PC-3 (cell line): ENCODE measurements at regions not wholly inside any gene's neighbourhood (a gene's known extent, or its start where the extent isn't known, plus 50 kb on each side); places are given as distances from the start of the nearest gene placed in this dataset.

Source experiments
- ATAC-seq: fragments of 200-7000 bp; cut with Tn5 transposase; 2 replicates; pipeline ENCODE4 v1.9.1; 2020; ENCODE audit warnings: mild to moderate bottlenecking, moderate library complexity
- BruUV-seq: library from RNA; stranded (reverse); fragments of 400-500 nt; replicated peaks from 2 replicates; lab custom pipeline; 2021; lab: Mats Ljungman, UMichigan
- CTCF ChIA-PET: fragments of 300-600 bp; sonication (Branson Sonifier 250); formaldehyde crosslinking; loops from one replicate; lab custom pipeline; 2022; ENCODE audit warnings: antibody characterized with exemption; lab: Charles Lee
- POLR2A ChIA-PET: fragments of 300-600 bp; sonication (Branson Sonifier 250); formaldehyde crosslinking; loops from one replicate; lab custom pipeline; 2022; ENCODE audit warnings: antibody characterized with exemption; ENCODE audit not compliant: unreplicated experiment; lab: Charles Lee
- DNase-seq: peaks from one replicate; pipeline ENCODE4 v3.0.0-alpha.2; 2015
- H2AFZ ChIP-seq: fragments of 300-600 bp; sonication (generic); 2 replicates; pipeline ENCODE4 v1.6.0; 2016; ENCODE audit warnings: antibody characterized with exemption, low read length
- H3F3A ChIP-seq: fragments of 300-600 bp; sonication (generic); one replicate; pipeline ENCODE4 v1.6.0; 2017; ENCODE audit warnings: antibody characterized with exemption, low read length, control low read depth, mild to moderate bottlenecking; ENCODE audit not compliant: unreplicated experiment
- H3K27ac ChIP-seq: fragments of 300-600 bp; sonication (generic); 2 replicates; pipeline ENCODE4 v1.5.1; 2016; ENCODE audit warnings: mild to moderate bottlenecking, low read length
- H3K27me3 ChIP-seq: fragments of 300-600 bp; sonication (generic); 2 replicates; pipeline ENCODE4 v1.6.1; 2016; ENCODE audit warnings: low read length, mixed read lengths
- H3K36me3 ChIP-seq: fragments of 300-600 bp; sonication (generic); 2 replicates; pipeline ENCODE4 v1.6.1; 2016; ENCODE audit warnings: low read depth, mixed run types, low read length, mixed read lengths
- H3K4me1 ChIP-seq: fragments of 300-600 bp; sonication (generic); 2 replicates; pipeline ENCODE4 v1.5.1; 2016; ENCODE audit warnings: low read length; ENCODE audit not compliant: insufficient read depth
- H3K4me2 ChIP-seq: fragments of 300-600 bp; sonication (generic); 2 replicates; pipeline ENCODE4 v1.6.0; 2016; ENCODE audit warnings: low read length
- H3K4me3 ChIP-seq: fragments of 300-600 bp; sonication (generic); 2 replicates; pipeline ENCODE4 v1.5.1; 2016; ENCODE audit warnings: mild to moderate bottlenecking, low read length, mixed read lengths
- H3K79me2 ChIP-seq: fragments of 300-600 bp; sonication (generic); 2 replicates; pipeline ENCODE4 v1.6.1; 2017; ENCODE audit warnings: low read length, mixed read lengths
- H3K9ac ChIP-seq: fragments of 300-600 bp; sonication (generic); 2 replicates; pipeline ENCODE4 v1.6.0; 2016; ENCODE audit warnings: mild to moderate bottlenecking, low read length
- H3K9me2 ChIP-seq: fragments of 300-600 bp; sonication (generic); replicated peaks from 2 replicates; pipeline ENCODE4 v1.6.1; 2016; ENCODE audit warnings: mixed run types, low read length, mixed read lengths
- H3K9me3 ChIP-seq: fragments of 300-600 bp; sonication (generic); 2 replicates; pipeline ENCODE4 v1.6.1; 2016; ENCODE audit warnings: low read length, mixed read lengths
- H4K20me1 ChIP-seq: fragments of 300-600 bp; sonication (generic); 2 replicates; pipeline ENCODE4 v1.6.1; 2016; ENCODE audit warnings: low read length, mixed read lengths
- EZH2 ChIP-seq: fragments of 300-600 bp; sonication (generic); IDR thresholded peaks from one replicate; pipeline ENCODE4 v1.6.1; 2017; ENCODE audit warnings: antibody characterized with exemption, mild to moderate bottlenecking, low read length; ENCODE audit not compliant: unreplicated experiment
- EZH2phosphoT487 ChIP-seq: fragments of 300-600 bp; sonication (generic); IDR thresholded peaks from 2 replicates; pipeline ENCODE4 v1.6.1; 2018; ENCODE audit warnings: mild to moderate bottlenecking, antibody characterized with exemption, low read length, borderline replicate concordance
- intact Hi-C: fragments of 100-400 bp; cut with micrococcal nuclease; formaldehyde crosslinking; loops from 2 replicates; pipeline ENCODE4 v1.9.0; 2023
- TF ChIP-seq, protein P1 (sequence below): fragments of 300-600 bp; sonication (generic); conservative IDR thresholded peaks from 2 replicates; pipeline ENCODE4 v1.5.1; 2017; ENCODE audit warnings: antibody characterized with exemption, low read depth, mild to moderate bottlenecking, low read length

DNA sequence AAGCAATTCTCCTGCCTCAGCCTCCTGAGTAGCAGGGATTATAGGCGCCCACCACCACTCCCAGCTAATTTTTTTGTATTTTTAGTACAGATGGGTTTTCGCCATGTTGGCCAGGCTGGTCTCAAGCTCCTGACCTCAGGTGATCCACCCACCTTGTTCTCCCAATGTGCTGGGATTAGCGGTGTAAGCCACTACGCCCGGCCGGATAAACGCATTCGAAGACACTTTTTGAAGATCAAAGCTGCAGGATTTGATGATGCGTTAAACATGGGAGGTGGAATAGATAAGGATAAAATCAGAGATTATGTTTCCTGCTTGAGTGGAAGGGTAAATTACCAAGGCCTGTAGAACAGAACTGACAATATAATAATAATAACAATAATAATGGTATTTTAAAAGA lies 389.4 kb upstream of the POU3F1 start:
- TF ChIP-seq, protein P1, sequence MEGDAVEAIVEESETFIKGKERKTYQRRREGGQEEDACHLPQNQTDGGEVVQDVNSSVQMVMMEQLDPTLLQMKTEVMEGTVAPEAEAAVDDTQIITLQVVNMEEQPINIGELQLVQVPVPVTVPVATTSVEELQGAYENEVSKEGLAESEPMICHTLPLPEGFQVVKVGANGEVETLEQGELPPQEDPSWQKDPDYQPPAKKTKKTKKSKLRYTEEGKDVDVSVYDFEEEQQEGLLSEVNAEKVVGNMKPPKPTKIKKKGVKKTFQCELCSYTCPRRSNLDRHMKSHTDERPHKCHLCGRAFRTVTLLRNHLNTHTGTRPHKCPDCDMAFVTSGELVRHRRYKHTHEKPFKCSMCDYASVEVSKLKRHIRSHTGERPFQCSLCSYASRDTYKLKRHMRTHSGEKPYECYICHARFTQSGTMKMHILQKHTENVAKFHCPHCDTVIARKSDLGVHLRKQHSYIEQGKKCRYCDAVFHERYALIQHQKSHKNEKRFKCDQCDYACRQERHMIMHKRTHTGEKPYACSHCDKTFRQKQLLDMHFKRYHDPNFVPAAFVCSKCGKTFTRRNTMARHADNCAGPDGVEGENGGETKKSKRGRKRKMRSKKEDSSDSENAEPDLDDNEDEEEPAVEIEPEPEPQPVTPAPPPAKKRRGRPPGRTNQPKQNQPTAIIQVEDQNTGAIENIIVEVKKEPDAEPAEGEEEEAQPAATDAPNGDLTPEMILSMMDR: no peak
- TF ChIP-seq EZH2 (no peak), EZH2phosphoT487 (no peak)
- ChIA-PET POLR2A (no interaction called here), CTCF (no interaction called here)
- Histone ChIP-seq H2AFZ (no peak overlapping the region), H3K9me2 (no peaks in the 10 kb centered on the region), H3K4me2 (no peak overlapping the region), H3K4me3 (no peak overlapping the region), H3K9ac (no peak overlapping the region), H3K9me3 (no peaks in the 10 kb centered on the region), H3K36me3 (no peaks in the 10 kb centered on the region), H3K27ac (no peak overlapping the region), H3K27me3 (peaks cover 71% of the 10 kb centered on the region), H3K4me1 (no peaks in the 10 kb centered on the region), H3K79me2 (no peaks in the 10 kb centered on the region), H4K20me1 (no peaks in the 10 kb centered on the region), H3F3A (no peaks in the 10 kb centered on the region)
- ATAC-seq (no peak), DNase-seq (no peak)
- BruUV-seq: no TSS peak
- intact Hi-C loops: no loop called here

DNA sequence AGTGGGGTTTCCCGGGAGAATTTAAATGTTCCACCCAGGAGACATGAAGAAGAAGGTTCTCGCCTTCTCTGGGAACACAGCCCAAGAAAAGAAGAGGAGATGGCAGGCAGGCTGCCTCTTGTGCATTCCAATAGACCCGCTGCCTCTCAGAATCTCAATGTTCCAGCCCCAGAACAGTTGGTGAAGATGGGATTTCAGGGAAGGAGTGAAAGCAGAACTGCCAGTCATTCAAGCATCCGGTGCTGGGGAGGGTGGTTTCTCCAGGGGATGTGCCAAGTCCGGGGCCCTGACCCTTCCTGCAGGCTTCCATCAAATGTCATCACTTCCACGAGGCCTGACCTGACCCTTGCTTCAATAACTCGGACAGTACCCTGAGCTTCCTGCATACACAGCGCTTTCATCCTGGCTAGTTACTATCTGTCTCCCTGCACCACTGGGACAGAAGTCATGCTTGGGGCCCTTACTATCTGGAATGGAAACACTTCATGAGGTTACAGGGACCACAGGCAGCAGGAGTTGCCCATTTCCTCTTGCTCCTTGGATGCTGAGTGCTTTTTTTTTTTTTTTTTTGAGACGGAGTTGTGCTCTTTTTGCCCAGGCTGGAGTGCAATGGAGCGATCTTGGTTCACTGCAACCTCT lies 386.6 kb upstream of the POU3F1 start:
- no peak for ATAC-seq

More for the DNA sequence above, 386.6 kb upstream of the POU3F1 start:
- DNase-seq: no peak
- Histone ChIP-seq H3K4me3 (no peak overlapping the region), H3K27ac (no peak overlapping the region), H3K9ac (no peak overlapping the region), H3K27me3 (peaks cover 68% of the 10 kb centered on the region), H4K20me1 (no peaks in the 10 kb centered on the region), H3K9me2 (no peaks in the 10 kb centered on the region), H3K79me2 (no peaks in the 10 kb centered on the region), H3K36me3 (no peaks in the 10 kb centered on the region), H3K4me2 (no peak overlapping the region), H3F3A (no peaks in the 10 kb centered on the region), H3K4me1 (no peaks in the 10 kb centered on the region), H3K9me3 (no peaks in the 10 kb centered on the region), H2AFZ (no peak overlapping the region)
- no TSS peak for BruUV-seq
- intact Hi-C loops: no loop called here
- ChIA-PET CTCF (no interaction called here), POLR2A (no interaction called here)
- no peak for TF ChIP-seq EZH2phosphoT487
- TF ChIP-seq, protein P1: no peak
- TF ChIP-seq EZH2: no peak
